Neural cell (in vitro differentiated cells): ENCODE measurements at regions not wholly inside any gene's neighbourhood (a gene's known extent, or its start where the extent isn't known, plus 50 kb on each side); places are given as distances from the start of the nearest gene placed in this dataset.

Experiments
- H2AFZ ChIP-seq: fragments of 200-600, 300-800 bp; sonication (generic), shearing (Covaris generic); 2 replicates; pipeline ENCODE4 v1.6.0; 2014; ENCODE audit warnings: low read depth, mild to moderate bottlenecking, antibody characterized with exemption, low read length, moderate library complexity
- H3F3A ChIP-seq: fragments of 200-600 bp; shearing (Covaris generic); 2 replicates; pipeline ENCODE4 v1.6.1; 2016; ENCODE audit warnings: mild to moderate bottlenecking, moderate library complexity, mixed read lengths, antibody characterized with exemption, low read length; ENCODE audit not compliant: insufficient read depth, poor library complexity, severe bottlenecking
- H3K27ac ChIP-seq: fragments of 200-600, 300-800 bp; sonication (generic), shearing (Covaris generic); 2 replicates; pipeline ENCODE4 v1.5.1; 2014; ENCODE audit warnings: mild to moderate bottlenecking, low read length, moderate library complexity
- H3K27me3 ChIP-seq: fragments of 300-800, 200-600 bp; sonication (generic), shearing (Covaris generic); 2 replicates; pipeline ENCODE4 v1.6.0; 2014; ENCODE audit warnings: mild to moderate bottlenecking, low read depth, low read length, moderate library complexity; ENCODE audit not compliant: insufficient read depth
- H3K36me3 ChIP-seq: fragments of 300-800, 200-600 bp; sonication (generic), shearing (Covaris generic); 2 replicates; pipeline ENCODE4 v1.5.1; 2014; ENCODE audit warnings: mild to moderate bottlenecking, antibody characterized with exemption, low read length, moderate library complexity; ENCODE audit not compliant: insufficient read depth
- H3K4me2 ChIP-seq: fragments of 300-800, 200-600 bp; sonication (generic), shearing (Covaris generic); 2 replicates; pipeline ENCODE4 v1.6.0; 2014; ENCODE audit warnings: mild to moderate bottlenecking, low read length
- H3K4me3 ChIP-seq: fragments of 300-800, 200-600 bp; sonication (generic), shearing (Covaris generic); 2 replicates; pipeline ENCODE4 v1.5.1; 2014; ENCODE audit warnings: mild to moderate bottlenecking, low read length, moderate library complexity
- H3K79me2 ChIP-seq: fragments of 200-600 bp; shearing (Covaris generic); replicated peaks from 2 replicates; pipeline ENCODE4 v1.6.0; 2014; ENCODE audit warnings: mild to moderate bottlenecking, low read length, moderate library complexity; ENCODE audit not compliant: insufficient read depth
- H3K9ac ChIP-seq: fragments of 300-800, 200-600 bp; sonication (generic), shearing (Covaris generic); 2 replicates; pipeline ENCODE4 v1.6.1; 2016; ENCODE audit warnings: mild to moderate bottlenecking, low read length, mixed read lengths
- H3K9me2 ChIP-seq: fragments of 200-600 bp; shearing (Covaris generic); 2 replicates; pipeline ENCODE4 v1.6.1; 2016; ENCODE audit warnings: mild to moderate bottlenecking, low read length, mixed read lengths; ENCODE audit not compliant: insufficient read depth
- H3K9me3 ChIP-seq: fragments of 200-600, 300-800 bp; sonication (generic), shearing (Covaris generic); 2 replicates; pipeline ENCODE4 v1.6.1; 2016; ENCODE audit warnings: mild to moderate bottlenecking, mixed run types, low read length, moderate library complexity, mixed read lengths
- H4K20me1 ChIP-seq: fragments of 200-600 bp; shearing (Covaris generic); 2 replicates; pipeline ENCODE4 v1.6.1; 2016; ENCODE audit warnings: mild to moderate bottlenecking, mixed run types; ENCODE audit not compliant: insufficient read depth
- CTCF ChIP-seq: fragments of 450-650 bp; IDR thresholded peaks from 2 replicates; pipeline ENCODE4 v1.5.1; 2014; ENCODE audit warnings: antibody characterized with exemption, mild to moderate bottlenecking, moderate library complexity; ENCODE audit not compliant: poor library complexity, severe bottlenecking
- EP300 ChIP-seq: fragments of 450-650 bp; conservative IDR thresholded peaks from 2 replicates; pipeline ENCODE4 v1.6.1; 2014; ENCODE audit warnings: antibody characterized with exemption, mild to moderate bottlenecking, moderate library complexity; ENCODE audit not compliant: poor library complexity, severe bottlenecking
- EZH2 ChIP-seq: fragments of 200-600, 300-800 bp; shearing (Covaris generic), sonication (generic); IDR thresholded peaks from 2 replicates; pipeline ENCODE4 v1.6.1; 2014; ENCODE audit warnings: antibody characterized with exemption, low read length, borderline replicate concordance, mild to moderate bottlenecking; ENCODE audit not compliant: insufficient read depth, poor library complexity, severe bottlenecking
- MXI1 ChIP-seq: fragments of 450-650 bp; conservative IDR thresholded peaks from 2 replicates; pipeline ENCODE4 v1.6.1; 2014; ENCODE audit warnings: antibody characterized with exemption, mild to moderate bottlenecking; ENCODE audit not compliant: poor library complexity, severe bottlenecking
- POLR2AphosphoS5 ChIP-seq: IDR thresholded peaks from 2 replicates; pipeline ENCODE4 v1.6.1; 2012
- RAD21 ChIP-seq: fragments of 450-650 bp; conservative IDR thresholded peaks from 2 replicates; pipeline ENCODE4 v1.6.1; 2014; ENCODE audit warnings: antibody characterized with exemption, mild to moderate bottlenecking, moderate library complexity
- REST ChIP-seq: IDR thresholded peaks from 2 replicates; pipeline ENCODE4 v1.6.1; 2012; ENCODE audit warnings: borderline replicate concordance
- SMC3 ChIP-seq: fragments of 450-650 bp; conservative IDR thresholded peaks from 2 replicates; pipeline ENCODE4 v1.6.1; 2014; ENCODE audit warnings: antibody characterized with exemption, mild to moderate bottlenecking, moderate library complexity; ENCODE audit not compliant: poor library complexity
- TAF1 ChIP-seq: IDR thresholded peaks from 2 replicates; pipeline ENCODE4 v1.6.1; 2012; ENCODE audit warnings: low read depth

- Histone ChIP-seq H4K20me1 (no peaks in the 10 kb centered on the region), H3K9ac (no peak overlapping the region), H3K4me2 (no peak overlapping the region), H3K4me3 (no peak overlapping the region), H2AFZ (no peak overlapping the region), H3K27me3 (no peaks in the 10 kb centered on the region), H3K9me2 (no peaks in the 10 kb centered on the region), H3K27ac (no peak overlapping the region), H3F3A (no peaks in the 10 kb centered on the region), H3K9me3 (peaks cover 5% of the 10 kb centered on the region), H3K36me3 (no peaks in the 10 kb centered on the region), H3K79me2 (no peaks in the 10 kb centered on the region)
- TF ChIP-seq REST: no peak
- no peak for TF ChIP-seq POLR2AphosphoS5
- TF ChIP-seq CTCF: no peak
- no peak for TF ChIP-seq EP300
- no peak for TF ChIP-seq SMC3
- no peak for TF ChIP-seq EZH2
- no peak for TF ChIP-seq TAF1
- no peak for TF ChIP-seq MXI1
- TF ChIP-seq RAD21: no peak
Measured at GRCh38 chr17:5955764-5956163, 114.4 kb upstream of the WSCD1 start.

GRCh38 chr17:5958850-5959249 is 111.3 kb upstream of the WSCD1 start:
- H3K4me2 ChIP-seq: no peak overlapping the region
- no peaks in the 10 kb centered on the region for H3K36me3 ChIP-seq
- no peaks in the 10 kb centered on the region for H3F3A ChIP-seq
- H3K27me3 ChIP-seq: no peaks in the 10 kb centered on the region
- no peak overlapping the region for H3K9ac ChIP-seq
- no peaks in the 10 kb centered on the region for H3K79me2 ChIP-seq
- H3K9me3 ChIP-seq: peaks cover 5% of the 10 kb centered on the region
- no peaks in the 10 kb centered on the region for H3K9me2 ChIP-seq
- H3K4me3 ChIP-seq: no peak overlapping the region
- H4K20me1 ChIP-seq: no peaks in the 10 kb centered on the region
- H3K27ac ChIP-seq: no peak overlapping the region
- no peak overlapping the region for H2AFZ ChIP-seq
- TF ChIP-seq SMC3 (no peak), EZH2 (no peak), REST (no peak), MXI1 (no peak), EP300 (no peak), RAD21 (no peak), CTCF (no peak), TAF1 (no peak), POLR2AphosphoS5 (no peak)
